ENCODE measurements at regions not wholly inside any gene's neighbourhood (a gene's known extent, or its start where the extent isn't known, plus 50 kb on each side); places are given as distances from the start of the nearest gene placed in this dataset.

- 67 to 100% methylated on average over 2 of the region's 4 CpGs for WGBS, 2 donors (ENCODE audit: low coverage in 1 of 2)
- Histone ChIP-seq H3K27ac (no peak overlapping the region), H3K27me3 (no peaks in the 10 kb centered on the region), H3K4me1 (no peaks in the 10 kb centered on the region), H3K36me3 (no peaks in the 10 kb centered on the region), H3K4me3 (no peak overlapping the region), H3K9me3 (no peaks in the 10 kb centered on the region)
- no peak for ATAC-seq
- no peak for TF ChIP-seq POLR2A (IDR thresholded peaks at IDR 0.05)
- TF ChIP-seq EP300 (IDR thresholded peaks at IDR 0.05) = no peak
- no peak for TF ChIP-seq POLR2AphosphoS5 (IDR thresholded peaks at IDR 0.05)
- no peak for TF ChIP-seq CTCF (IDR thresholded peaks at IDR 0.05)
Measured at GRCh38 chr4:10947898-10948297, 263.3 kb upstream of the CLNK start.

DNA sequence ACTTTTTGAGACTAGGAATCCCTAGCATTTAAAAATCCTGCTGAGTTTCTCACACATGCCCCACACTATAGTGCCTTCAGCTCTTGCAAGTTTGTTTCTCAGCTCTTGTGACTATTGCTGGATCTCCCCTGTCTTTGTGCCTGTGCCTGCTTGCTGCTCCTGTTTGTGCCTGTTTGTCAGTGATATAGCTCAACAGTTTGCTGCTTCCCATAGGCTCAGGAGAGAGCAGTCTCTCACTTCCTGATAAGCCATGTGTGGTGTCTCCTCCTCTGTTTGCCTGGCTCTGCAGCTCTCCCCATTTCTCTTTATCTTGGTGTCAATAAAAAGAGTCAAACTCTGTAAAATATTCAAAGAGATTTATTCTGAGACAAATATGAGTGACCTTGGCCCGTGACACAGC lies 259.8 kb upstream of the CLNK start:
- Histone ChIP-seq H3K27ac (no peak overlapping the region), H3K27me3 (no peaks in the 10 kb centered on the region), H3K9me3 (peaks cover 0 to 5% (median 0%) of the 10 kb centered on the region in 3 donors), H3K4me3 (no peak overlapping the region), H3K36me3 (no peaks in the 10 kb centered on the region), H3K4me1 (no peaks in the 10 kb centered on the region)
- ATAC-seq = no peak
- TF ChIP-seq POLR2A (IDR thresholded peaks at IDR 0.05) = no peak
- no peak for TF ChIP-seq CTCF (IDR thresholded peaks at IDR 0.05)
- TF ChIP-seq POLR2AphosphoS5 (IDR thresholded peaks at IDR 0.05) = no peak
- WGBS, 2 donors (ENCODE audit: low coverage in 1 of 2) = 33% methylated on average over 1 of the region's 1 CpG; no CpG with 5 or more reads in 1 of the 2 donors

DNA sequence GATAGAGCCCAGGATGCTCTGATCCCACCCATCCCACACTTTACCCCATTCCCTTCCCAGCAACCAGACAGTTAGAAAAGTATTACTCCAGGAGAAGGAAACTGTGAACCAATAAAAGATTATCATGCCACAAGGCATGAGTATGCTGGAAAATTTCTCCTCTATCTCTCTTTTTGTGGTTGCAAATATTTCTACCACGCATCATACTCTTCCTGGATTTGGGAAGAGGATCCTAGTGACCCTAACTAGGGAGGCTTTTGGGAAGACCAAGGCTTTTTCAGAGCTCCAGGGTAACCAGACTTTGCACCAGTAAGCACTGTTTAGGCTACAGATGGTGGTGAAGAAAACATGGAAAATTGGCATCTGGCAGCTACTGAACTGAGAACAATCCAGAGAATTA lies 257.6 kb upstream of the CLNK start:
- 90% methylated on average over 1 of the region's 1 CpG; no CpG with 5 or more reads in 1 of the 2 donors for WGBS, 2 donors (ENCODE audit: low coverage in 1 of 2)
- TF ChIP-seq EP300 (IDR thresholded peaks at IDR 0.05) (no peak), POLR2AphosphoS5 (IDR thresholded peaks at IDR 0.05) (no peak), CTCF (IDR thresholded peaks at IDR 0.05) (no peak), POLR2A (IDR thresholded peaks at IDR 0.05) (no peak)
- ATAC-seq = no peak
- Histone ChIP-seq H3K4me1 (no peaks in the 10 kb centered on the region), H3K9me3 (peaks cover 0 to 5% (median 0%) of the 10 kb centered on the region in 3 donors), H3K27me3 (no peaks in the 10 kb centered on the region), H3K27ac (no peak overlapping the region), H3K4me3 (no peak overlapping the region), H3K36me3 (no peaks in the 10 kb centered on the region)

DNA sequence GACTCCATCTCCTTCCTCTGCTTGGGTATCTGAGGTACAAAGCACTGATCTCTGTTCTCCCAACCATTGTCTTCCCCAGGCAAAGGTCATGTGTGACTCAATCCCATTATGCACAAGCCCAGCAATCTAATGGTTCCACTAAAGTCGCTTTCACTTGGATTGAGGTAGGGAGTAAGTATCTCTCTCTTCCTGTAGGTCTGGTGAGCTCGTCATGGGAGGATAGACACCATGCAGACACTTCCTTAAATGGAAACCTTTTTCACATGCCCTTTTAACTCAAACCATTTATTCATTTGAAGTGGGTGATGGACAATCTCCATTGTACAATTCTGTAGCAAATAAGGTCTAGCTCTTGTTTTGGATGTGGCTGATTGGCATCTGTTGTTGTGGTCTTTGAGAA lies 245.2 kb upstream of the CLNK start:
- Histone ChIP-seq H3K36me3 (no peaks in the 10 kb centered on the region), H3K4me1 (no peaks in the 10 kb centered on the region), H3K9me3 (no peaks in the 10 kb centered on the region), H3K27me3 (no peaks in the 10 kb centered on the region), H3K27ac (no peak overlapping the region), H3K4me3 (no peak overlapping the region)
- no peak for ATAC-seq
- 75% methylated on average over 2 of the region's 2 CpGs; no CpG with 5 or more reads in 1 of the 2 donors for WGBS, 2 donors (ENCODE audit: low coverage in 1 of 2)
- TF ChIP-seq POLR2A (IDR thresholded peaks at IDR 0.05) = no peak
- no peak for TF ChIP-seq EP300 (IDR thresholded peaks at IDR 0.05)
- TF ChIP-seq CTCF (IDR thresholded peaks at IDR 0.05) = no peak
- no peak for TF ChIP-seq POLR2AphosphoS5 (IDR thresholded peaks at IDR 0.05)

GRCh38 chr4:10925996-10926395 lies 241.4 kb upstream of the CLNK start:
- no peak overlapping the region for H3K4me3 ChIP-seq
- 41% methylated on average over 3 of the region's 3 CpGs; no CpG with 5 or more reads in 1 of the 2 donors for WGBS, 2 donors (ENCODE audit: low coverage in 1 of 2)
- no peaks in the 10 kb centered on the region for H3K4me1 ChIP-seq
- H3K27ac ChIP-seq = no peak overlapping the region
- TF ChIP-seq EP300 (IDR thresholded peaks at IDR 0.05) (no peak), POLR2A (IDR thresholded peaks at IDR 0.05) (no peak), CTCF (IDR thresholded peaks at IDR 0.05) (no peak), POLR2AphosphoS5 (IDR thresholded peaks at IDR 0.05) (no peak)
- H3K36me3 ChIP-seq = no peaks in the 10 kb centered on the region
- ATAC-seq = peak; percentile 31
- no peaks in the 10 kb centered on the region for H3K9me3 ChIP-seq
- no peaks in the 10 kb centered on the region for H3K27me3 ChIP-seq

All from gastroesophageal sphincter (tissue), 4 donors.